CD14-positive monocyte (primary cell): ENCODE measurements at regions not wholly inside any gene's neighbourhood (a gene's known extent, or its start where the extent isn't known, plus 50 kb on each side); places are given as distances from the start of the nearest gene placed in this dataset.

Source experiments
- DNase-seq, 3 donors: peaks; one replicate each; pipeline ENCODE4 v3.0.0-alpha.2; 2011 to 2022
- H2AFZ ChIP-seq: 2 replicates; pipeline ENCODE4 v1.6.0; 2012; ENCODE audit warnings: mild to moderate bottlenecking, low read depth, low read length, inconsistent platforms; ENCODE audit not compliant: insufficient read depth, poor library complexity, severe bottlenecking
- H3K27ac ChIP-seq, 2 donors: 1 replicate in 1 of 2; 2 replicates in 1 of 2; pipeline ENCODE4 v1.5.1; 2012 to 2013; ENCODE audit warnings: low read length in 2 of 2, control low read depth in 1 of 2, inconsistent platforms in 1 of 2, low read depth in 1 of 2, mild to moderate bottlenecking in 1 of 2
- H3K27me3 ChIP-seq, 2 donors: one replicate each; pipeline versions ENCODE4 v1.6.0 to v1.6.1; 2011 to 2013; ENCODE audit warnings: low read length in 2 of 2; ENCODE audit not compliant: control insufficient read depth in 2 of 2, insufficient read depth in 2 of 2
- H3K36me3 ChIP-seq, 2 donors: replicated peaks in 1 of 2; 1 replicate in 1 of 2; 2 replicates in 1 of 2; pipeline versions ENCODE4 v1.5.1 to v1.6.1; 2012 to 2013; ENCODE audit warnings: low read length in 2 of 2, control low read depth in 1 of 2, inconsistent platforms in 1 of 2, mild to moderate bottlenecking in 1 of 2; ENCODE audit not compliant: insufficient read depth in 2 of 2, control insufficient read depth in 1 of 2
- H3K4me1 ChIP-seq, 2 donors: 1 replicate in 1 of 2; 2 replicates in 1 of 2; pipeline versions ENCODE4 v1.5.1 to v1.6.1; 2012 to 2013; ENCODE audit warnings: low read length in 2 of 2, control low read depth in 1 of 2, inconsistent platforms in 1 of 2, mild to moderate bottlenecking in 1 of 2, moderate library complexity in 1 of 2; ENCODE audit not compliant: insufficient read depth in 2 of 2, control insufficient read depth in 1 of 2
- H3K4me2 ChIP-seq: replicated peaks from 2 replicates; pipeline ENCODE3; 2012; ENCODE audit warnings: low read length, moderate library complexity, mild to moderate bottlenecking; ENCODE audit not compliant: poor library complexity, severe bottlenecking; ENCODE audit errors: extremely low read depth
- H3K4me3 ChIP-seq, 3 experiments: fragments of 200-600 bp in 1 of 3; sonication (generic) in 1 of 3; replicated peaks in 1 of 3; 1 replicate in 2 of 3; 2 replicates in 1 of 3; pipeline ENCODE4 v1.5.1; 2011 to 2013; ENCODE audit warnings: low read length in 3 of 3, mild to moderate bottlenecking in 3 of 3, control low read depth in 2 of 3, low read depth in 2 of 3, inconsistent platforms in 1 of 3, moderate library complexity in 1 of 3
- H3K79me2 ChIP-seq: 2 replicates; pipeline ENCODE4 v1.6.0; 2012; ENCODE audit warnings: mild to moderate bottlenecking, control low read depth, inconsistent platforms, low read length, moderate library complexity; ENCODE audit not compliant: insufficient read depth
- H3K9ac ChIP-seq: 2 replicates; pipeline ENCODE4 v1.6.0; 2017; ENCODE audit warnings: low read length, mild to moderate bottlenecking; ENCODE audit not compliant: insufficient read depth, poor library complexity, severe bottlenecking
- H3K9me3 ChIP-seq, 2 donors: replicated peaks in 1 of 2; 1 replicate in 1 of 2; 2 replicates in 1 of 2; pipeline versions ENCODE4 v1.5.1 to v1.6.1; 2012 to 2013; ENCODE audit warnings: low read length in 2 of 2, control low read depth in 1 of 2; ENCODE audit not compliant: control insufficient read depth in 1 of 2, insufficient read depth in 1 of 2
- H4K20me1 ChIP-seq: 2 replicates; pipeline ENCODE4 v1.6.0; 2012; ENCODE audit warnings: mild to moderate bottlenecking, low read length, control low read depth, moderate library complexity; ENCODE audit not compliant: insufficient read depth
- H3K27ac Mint-ChIP-seq, 7 donors: one replicate each; pipeline ENCODE4 v1.8.0; 2020; ENCODE audit warnings: mild to moderate bottlenecking in 7 of 7, mixed read lengths in 7 of 7, moderate library complexity in 6 of 7, inconsistent platforms in 2 of 7
- H3K27me3 Mint-ChIP-seq, 3 donors: one replicate each; pipeline ENCODE4 v1.8.0; 2021 to 2022; ENCODE audit warnings: low read depth in 3 of 3, mild to moderate bottlenecking in 3 of 3, mixed read lengths in 3 of 3, moderate library complexity in 3 of 3, inconsistent platforms in 1 of 3
- H3K36me3 Mint-ChIP-seq, 2 donors: one replicate each; pipeline ENCODE4 v1.8.0; 2020; ENCODE audit warnings: mixed read lengths in 2 of 2, inconsistent platforms in 1 of 2, mild to moderate bottlenecking in 1 of 2
- H3K4me1 Mint-ChIP-seq: one replicate; pipeline ENCODE4 v1.8.0; 2020; ENCODE audit warnings: mild to moderate bottlenecking, mixed read lengths
- H3K4me3 Mint-ChIP-seq, 2 donors: one replicate each; pipeline ENCODE4 v1.8.0; 2020; ENCODE audit warnings: mild to moderate bottlenecking in 2 of 2, mixed read lengths in 2 of 2, moderate library complexity in 1 of 2
- H3K9me3 Mint-ChIP-seq, 7 donors: one replicate each; pipeline ENCODE4 v1.8.0; 2020 to 2022; ENCODE audit warnings: mixed read lengths in 7 of 7, mild to moderate bottlenecking in 6 of 7, moderate library complexity in 6 of 7, inconsistent platforms in 2 of 7
- CTCF ChIP-seq: fragments of 200-600 bp; IDR thresholded peaks from one replicate; pipeline ENCODE4 v1.8.0; 2022; ENCODE audit warnings: antibody characterized with exemption, mild to moderate bottlenecking
- WGBS: methylation state at CpG from one replicate; pipeline ENCODE4 v1.1.5; 2013; ENCODE audit warnings: missing lambda C conversion rate; ENCODE audit not compliant: insufficient coverage; 5-methylcytosine and 5-hydroxymethylcytosine counted together
- intact Hi-C, 2 donors: fragments of 100-400 bp; cut with micrococcal nuclease; formaldehyde crosslinking; loops; one replicate each; pipeline versions ENCODE4 v1.15.0 to v1.15.1; 2023

GRCh38 chr5:125894383-125894782, 528.8 kb upstream of the GRAMD2B start:
- no peak overlapping the region for H3K9ac ChIP-seq
- no peaks in the 10 kb centered on the region for H4K20me1 ChIP-seq
- no peaks in the 10 kb centered on the region for H3K27me3 ChIP-seq
- Mint-ChIP-seq H3K4me3 (no peak overlapping the region), H3K4me1 (no peaks in the 10 kb centered on the region), H3K27ac (no peak overlapping the region), H3K9me3 (peaks cover 0 to 10% (median 6%) of the 10 kb centered on the region in 7 donors), H3K27me3 (peaks cover 0 to 1% (median 0%) of the 10 kb centered on the region in 3 donors), H3K36me3 (no peaks in the 10 kb centered on the region)
- H3K4me2 ChIP-seq: no peak overlapping the region
- no peaks in the 10 kb centered on the region for H3K4me1 ChIP-seq
- peaks cover 0 to 8% of the 10 kb centered on the region in 2 donors for H3K9me3 ChIP-seq
- H2AFZ ChIP-seq: no peak overlapping the region
- H3K79me2 ChIP-seq: no peaks in the 10 kb centered on the region
- no peak for DNase-seq
- H3K4me3 ChIP-seq: no peak overlapping the region
- intact Hi-C loops: no loop called here
- no peaks in the 10 kb centered on the region for H3K36me3 ChIP-seq
- WGBS: 83% methylated on average over 1 of the region's 1 CpG
- no peak overlapping the region for H3K27ac ChIP-seq
- TF ChIP-seq CTCF: no peak

- Mint-ChIP-seq H3K4me1 (no peaks in the 10 kb centered on the region), H3K27me3 (peaks cover 0 to 1% (median 0%) of the 10 kb centered on the region in 3 donors), H3K27ac (no peak overlapping the region), H3K36me3 (no peaks in the 10 kb centered on the region), H3K9me3 (peaks cover 0 to 10% (median 6%) of the 10 kb centered on the region in 7 donors), H3K4me3 (no peak overlapping the region)
- H3K27me3 ChIP-seq: no peaks in the 10 kb centered on the region
- H3K4me3 ChIP-seq: no peak overlapping the region
- H3K36me3 ChIP-seq: no peaks in the 10 kb centered on the region
- peaks cover 0 to 8% of the 10 kb centered on the region in 2 donors for H3K9me3 ChIP-seq
- no CpG with 5 or more reads among the region's 3 CpGs for WGBS
- H3K27ac ChIP-seq: no peak overlapping the region
- no peak for DNase-seq
- intact Hi-C loops: no loop called here
- H3K4me1 ChIP-seq: no peaks in the 10 kb centered on the region
- no peak for TF ChIP-seq CTCF
- no peaks in the 10 kb centered on the region for H4K20me1 ChIP-seq
- no peak overlapping the region for H2AFZ ChIP-seq
- H3K9ac ChIP-seq: no peak overlapping the region
- H3K79me2 ChIP-seq: no peaks in the 10 kb centered on the region
- no peak overlapping the region for H3K4me2 ChIP-seq
These were observed 526.8 kb upstream of the GRAMD2B start for GRCh38 chr5:125896368-125896767.
